Activated CD4-positive, alpha-beta T cell treated with anti-CD3 and anti-CD28 coated beads, Interleukin-2, amount 50 U/mL, for 16 hours (primary cell): ENCODE measurements at regions not wholly inside any gene's neighbourhood (a gene's known extent, or its start where the extent isn't known, plus 50 kb on each side); places are given as distances from the start of the nearest gene placed in this dataset.
"Not testable (repeated sequence)": the region's sequence is repeated elsewhere in the genome, so short reads cannot be mapped to it uniquely, and the experiment has no call there.

Source experiments
- DNase-seq: peaks from one replicate; pipeline ENCODE4 v3.0.0-alpha.2; 2020

GRCh38 chr5:116898917-116899316, 324.3 kb upstream of the SEMA6A start:
- no peak for DNase-seq

- DNase-seq: no peak
Observed at GRCh38 chr5:116897291-116897690, 322.7 kb upstream of the SEMA6A start.

DNA sequence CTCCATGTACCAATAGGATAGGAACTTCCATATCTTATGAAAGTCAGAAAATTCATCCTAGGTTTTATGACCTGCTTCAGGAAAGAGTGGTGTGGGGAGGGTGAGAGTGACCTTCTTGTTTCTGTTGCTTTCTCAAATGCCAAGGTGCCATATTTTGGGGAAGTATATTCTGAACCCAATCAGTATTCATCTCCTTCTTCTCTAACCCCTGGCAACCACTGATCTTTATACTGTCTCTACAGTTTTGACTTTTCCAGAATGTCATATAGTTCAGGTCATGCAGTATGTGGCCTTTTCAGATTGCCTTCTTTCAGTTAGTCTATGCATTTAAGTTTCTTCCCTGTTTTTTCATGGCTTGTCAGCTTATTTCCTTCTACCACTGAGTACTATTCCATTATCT, 321.4 kb upstream of the SEMA6A start:
- DNase-seq: no peak

- DNase-seq: no peak
Observed at GRCh38 chr5:116892993-116893392, 318.4 kb upstream of the SEMA6A start.

DNA sequence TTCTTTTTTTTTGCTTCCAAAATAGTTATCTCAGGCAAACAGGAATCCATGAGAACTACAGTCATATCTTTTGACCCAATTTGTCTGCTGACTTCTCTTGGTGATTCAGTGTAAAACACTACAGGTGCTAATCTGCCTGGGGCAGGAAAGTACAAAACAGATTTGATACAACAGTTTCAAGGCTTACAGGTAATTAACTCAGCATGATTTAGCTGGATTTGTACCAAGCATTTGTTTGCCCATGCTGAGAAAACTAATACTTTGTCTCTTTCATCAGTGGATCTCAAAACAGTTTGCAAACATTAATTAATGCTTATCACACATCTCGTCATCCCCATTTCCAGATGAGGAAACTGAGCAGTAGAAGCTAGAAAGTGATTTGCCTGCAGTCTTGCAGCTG, 312.5 kb upstream of the SEMA6A start:
- DNase-seq: no peak

GRCh38 chr5:116885825-116886224, 311.2 kb upstream of the SEMA6A start:
- DNase-seq: no peak

- no peak for DNase-seq
Observed at GRCh38 chr5:116883875-116884274, 309.3 kb upstream of the SEMA6A start.

- no peak for DNase-seq
Observed at GRCh38 chr5:116881921-116882531, 307.4 kb upstream of the SEMA6A start.

DNA sequence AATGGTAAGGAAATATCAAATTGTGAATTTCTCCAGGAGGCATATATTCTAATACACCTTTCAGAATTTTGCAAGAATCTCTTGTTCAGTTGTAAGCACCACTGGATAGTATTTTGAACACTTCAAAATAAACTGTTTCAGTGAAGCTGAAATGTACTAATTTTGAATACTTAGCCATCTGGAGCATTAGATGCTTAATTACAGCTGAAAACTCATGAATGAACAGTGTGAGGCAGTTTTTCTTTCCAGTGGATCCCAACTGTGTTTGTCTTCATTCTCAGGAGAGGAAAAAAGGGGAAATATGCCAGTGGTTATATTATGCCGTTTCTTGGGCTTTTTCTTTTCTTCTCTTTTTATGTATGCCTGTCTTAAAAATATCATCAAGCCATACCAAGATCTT, 306.0 kb upstream of the SEMA6A start:
- DNase-seq: no peak

GRCh38 chr5:116880150-116880549, 305.5 kb upstream of the SEMA6A start:
- no peak for DNase-seq

- no peak for DNase-seq
Observed at GRCh38 chr5:116876240-116876840, 301.7 kb upstream of the SEMA6A start.

DNA sequence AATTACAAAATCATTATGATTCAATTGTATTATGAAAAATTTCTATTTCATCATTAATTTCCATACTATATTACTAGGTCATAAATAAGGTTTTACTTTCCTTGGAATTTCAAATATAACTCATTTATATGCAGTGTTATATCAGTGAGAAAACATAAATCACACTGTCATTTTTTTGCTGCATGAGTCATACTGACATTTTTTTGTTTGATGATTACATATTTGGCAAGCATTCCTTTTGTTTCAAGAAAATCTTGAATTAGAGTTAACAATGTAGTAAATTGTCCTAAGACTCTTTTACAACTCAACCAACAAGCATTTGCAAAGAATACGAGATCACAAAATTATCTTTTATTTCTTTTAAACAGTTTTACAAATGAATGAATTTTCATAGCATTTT, 298.4 kb upstream of the SEMA6A start:
- no peak for DNase-seq

- DNase-seq: no peak
Observed at GRCh38 chr5:116872486-116872885, 297.9 kb upstream of the SEMA6A start.

DNA sequence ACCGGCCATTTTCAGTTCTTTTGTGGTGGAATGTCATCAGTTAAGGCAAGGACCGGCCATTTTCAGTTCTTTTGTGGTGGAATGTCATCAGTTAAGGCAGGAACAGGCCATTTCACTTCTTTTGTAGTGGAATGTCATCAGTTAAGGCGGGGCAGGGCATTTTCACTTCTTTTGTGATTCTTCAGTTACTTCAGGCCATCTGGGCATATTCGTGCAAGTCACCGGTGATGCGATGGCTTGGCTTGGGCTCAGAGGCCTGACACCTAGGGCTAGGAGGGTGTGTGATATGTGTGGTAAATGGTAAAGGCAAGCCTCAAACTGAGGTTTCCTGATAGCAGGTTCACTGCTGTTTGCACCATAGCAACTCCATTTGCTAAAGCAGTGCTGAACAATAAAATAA, 293.2 kb upstream of the SEMA6A start:
- not testable (repeated sequence) for DNase-seq

DNA sequence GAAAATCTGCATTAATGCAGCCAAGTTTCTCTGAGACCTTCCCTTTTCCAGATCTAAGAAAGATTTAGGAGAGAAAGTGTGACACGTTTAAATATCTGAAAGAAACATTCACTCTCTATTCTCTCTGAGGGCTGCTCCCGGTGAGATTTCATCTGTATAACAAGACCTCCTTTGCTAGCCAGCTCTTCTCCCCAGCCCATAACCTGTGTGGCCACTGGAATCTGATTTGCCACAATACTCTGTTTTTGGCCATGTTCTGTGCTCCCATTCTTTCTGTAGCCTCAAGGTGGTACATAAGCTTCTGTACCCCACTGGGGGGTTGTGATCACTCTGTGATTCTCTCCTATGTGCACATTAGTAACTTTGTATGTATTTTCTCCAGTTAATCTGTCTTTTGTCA, 291.0 kb upstream of the SEMA6A start:
- no peak for DNase-seq

GRCh38 chr5:116864838-116865190, 290.2 kb upstream of the SEMA6A start:
- no peak for DNase-seq

DNA sequence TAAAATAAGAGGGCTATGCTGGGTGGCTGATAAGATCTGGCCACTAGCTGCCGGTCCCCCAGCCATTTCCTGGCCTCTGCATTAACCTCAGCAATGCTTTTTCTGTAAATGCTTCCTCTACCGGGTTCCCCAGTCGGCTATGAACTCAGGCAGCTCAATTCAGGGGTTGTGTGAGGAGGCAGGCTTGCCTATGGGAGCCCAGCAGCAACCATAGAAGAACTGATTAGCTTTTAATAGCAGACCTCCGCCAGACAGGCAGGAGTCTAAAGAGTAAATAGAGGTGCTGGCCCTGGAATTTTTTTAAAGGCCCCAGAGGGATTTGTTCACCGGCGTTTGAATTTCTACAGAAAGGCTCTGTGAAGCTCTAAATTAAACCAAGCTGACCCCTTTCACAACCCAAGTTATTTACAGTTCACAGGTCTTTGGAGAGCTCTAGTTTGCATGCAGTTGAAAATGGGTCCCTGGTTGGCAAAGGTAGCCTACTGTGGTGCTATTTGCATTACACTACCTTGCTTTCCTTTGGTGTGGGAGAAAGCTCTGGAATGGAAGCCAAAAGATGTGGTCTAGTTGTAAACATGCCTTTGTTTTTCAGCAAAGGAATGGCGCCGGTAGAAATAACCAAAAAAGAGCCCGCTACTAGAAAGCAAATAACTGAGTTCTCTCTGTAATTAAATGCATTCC, 289.7 kb upstream of the SEMA6A start:
- DNase-seq: no peak

DNA sequence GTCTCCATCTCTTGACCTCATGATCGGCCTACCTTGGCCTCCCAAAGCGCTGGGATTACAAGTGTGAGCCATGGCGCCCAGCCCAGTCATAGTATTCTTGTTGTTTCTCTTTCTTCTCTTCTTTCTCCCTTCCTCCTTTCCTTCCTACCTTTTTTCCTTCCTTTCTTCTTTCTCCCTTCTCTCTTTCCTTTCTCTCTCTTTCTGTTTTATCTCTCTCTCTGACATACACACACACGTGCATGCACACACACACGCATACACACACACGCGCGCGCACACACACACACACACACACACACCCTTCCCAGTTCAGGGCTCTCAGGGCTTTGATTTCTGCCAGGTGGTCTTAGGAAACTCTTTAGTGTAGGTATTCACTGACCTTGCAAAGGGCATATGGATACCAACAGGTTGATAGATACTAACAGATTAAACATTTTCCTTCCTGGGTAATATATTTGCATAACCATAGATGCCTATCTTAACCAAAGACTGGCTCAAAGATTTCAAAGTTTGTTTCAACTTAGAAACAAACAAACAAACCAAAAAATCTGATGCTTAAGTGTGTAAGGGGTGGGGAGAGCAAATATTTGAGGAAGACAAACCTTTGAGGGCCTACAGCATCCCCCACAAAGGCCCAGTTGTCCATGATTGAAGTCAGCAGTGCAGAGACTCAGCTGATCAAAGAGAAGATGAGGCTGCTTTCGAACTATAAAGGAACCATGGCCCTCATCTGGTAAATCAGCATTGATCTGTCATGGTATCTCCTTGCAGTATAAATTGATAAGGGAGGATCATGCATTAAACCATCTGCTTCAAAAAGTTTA, 288.2 kb upstream of the SEMA6A start:
- no peak for DNase-seq

DNA sequence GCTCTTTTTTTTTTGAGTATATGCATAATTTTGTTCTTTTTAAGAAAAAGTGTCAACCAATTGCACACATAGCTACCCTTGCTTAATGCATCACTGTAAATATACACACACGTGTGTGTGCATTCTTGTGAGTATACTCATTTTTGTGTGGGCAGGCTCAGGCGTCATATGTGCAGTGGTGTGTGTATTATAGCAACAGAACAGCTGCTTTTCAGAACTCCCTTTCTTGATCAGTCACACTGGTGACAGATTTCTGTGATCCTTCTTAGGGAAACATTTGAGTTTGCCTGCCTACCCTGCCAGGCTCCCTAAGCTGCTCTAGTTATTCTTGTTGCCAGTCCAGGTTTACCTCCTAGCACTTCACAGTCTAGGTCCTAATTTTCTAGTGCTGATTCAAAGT, 287.0 kb upstream of the SEMA6A start:
- DNase-seq: no peak

DNA sequence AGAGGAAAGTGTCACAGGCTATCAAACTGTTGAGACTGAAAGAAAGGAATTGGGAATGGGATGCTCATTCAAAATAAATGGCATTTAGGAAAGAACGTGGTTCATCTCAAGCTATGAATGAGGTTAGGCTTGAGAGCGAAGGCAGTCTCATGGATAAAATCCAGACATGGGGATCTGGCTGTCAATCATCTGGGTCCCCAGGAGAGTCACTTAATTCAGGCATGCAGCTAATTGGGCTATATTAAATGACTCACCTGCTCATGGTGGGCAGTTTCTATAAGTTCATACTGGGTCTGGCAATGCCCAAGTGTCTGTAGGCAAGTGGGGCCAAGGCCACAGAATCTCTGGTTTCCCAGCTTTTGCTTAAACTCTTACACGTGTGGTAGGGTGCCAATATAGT, 286.5 kb upstream of the SEMA6A start:
- DNase-seq: no peak

GRCh38 chr5:116859666-116860320, 285.2 kb upstream of the SEMA6A start:
- DNase-seq: no peak

GRCh38 chr5:116858705-116859333, 284.2 kb upstream of the SEMA6A start:
- no peak for DNase-seq

- DNase-seq: not testable (repeated sequence)
Observed at GRCh38 chr5:116858020-116858419, 283.4 kb upstream of the SEMA6A start.
